ENCODE measurements at regions not wholly inside any gene's neighbourhood (a gene's known extent, or its start where the extent isn't known, plus 50 kb on each side); places are given as distances from the start of the nearest gene placed in this dataset.

DNA sequence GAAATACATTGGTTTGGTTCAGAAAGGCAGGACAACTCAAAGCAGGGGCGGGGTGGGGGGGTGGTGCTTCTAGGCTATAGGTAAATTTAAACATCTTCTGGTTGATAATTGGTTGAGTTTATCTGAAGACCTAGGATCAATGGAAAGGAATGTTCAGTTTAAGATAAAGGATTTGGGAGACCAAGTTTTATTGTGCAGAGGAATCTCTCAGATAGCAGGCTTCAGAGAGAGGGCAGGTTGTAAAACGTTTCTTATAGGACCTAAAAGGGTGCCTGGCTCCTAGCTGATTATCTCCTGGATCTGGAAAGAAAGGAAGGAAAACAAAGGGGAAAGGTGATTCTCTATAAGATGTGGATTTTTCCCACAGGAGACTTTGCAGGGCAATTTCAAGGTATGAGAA is 94.0 kb downstream of the TMEM47 start:
- no peak for TF ChIP-seq EP300 (IDR thresholded peaks at IDR 0.05)
- TF ChIP-seq, protein P1, sequence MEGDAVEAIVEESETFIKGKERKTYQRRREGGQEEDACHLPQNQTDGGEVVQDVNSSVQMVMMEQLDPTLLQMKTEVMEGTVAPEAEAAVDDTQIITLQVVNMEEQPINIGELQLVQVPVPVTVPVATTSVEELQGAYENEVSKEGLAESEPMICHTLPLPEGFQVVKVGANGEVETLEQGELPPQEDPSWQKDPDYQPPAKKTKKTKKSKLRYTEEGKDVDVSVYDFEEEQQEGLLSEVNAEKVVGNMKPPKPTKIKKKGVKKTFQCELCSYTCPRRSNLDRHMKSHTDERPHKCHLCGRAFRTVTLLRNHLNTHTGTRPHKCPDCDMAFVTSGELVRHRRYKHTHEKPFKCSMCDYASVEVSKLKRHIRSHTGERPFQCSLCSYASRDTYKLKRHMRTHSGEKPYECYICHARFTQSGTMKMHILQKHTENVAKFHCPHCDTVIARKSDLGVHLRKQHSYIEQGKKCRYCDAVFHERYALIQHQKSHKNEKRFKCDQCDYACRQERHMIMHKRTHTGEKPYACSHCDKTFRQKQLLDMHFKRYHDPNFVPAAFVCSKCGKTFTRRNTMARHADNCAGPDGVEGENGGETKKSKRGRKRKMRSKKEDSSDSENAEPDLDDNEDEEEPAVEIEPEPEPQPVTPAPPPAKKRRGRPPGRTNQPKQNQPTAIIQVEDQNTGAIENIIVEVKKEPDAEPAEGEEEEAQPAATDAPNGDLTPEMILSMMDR (IDR thresholded peaks at IDR 0.05): no peak

Measured in ovary (tissue), 3 donors.